Calu3 (cell line): ENCODE measurements at regions not wholly inside any gene's neighbourhood (a gene's known extent, or its start where the extent isn't known, plus 50 kb on each side); places are given as distances from the start of the nearest gene placed in this dataset.

Experiments
- BruUV-seq: library from RNA; stranded (reverse); fragments of 400-500 nt; replicated peaks from 2 replicates; lab custom pipeline; 2021; lab: Mats Ljungman, UMichigan
- CTCF ChIA-PET: fragments of 300-600 bp; sonication (Branson Sonifier 250); formaldehyde crosslinking; loops from one replicate; lab custom pipeline; 2022; ENCODE audit warnings: antibody characterized with exemption; lab: Charles Lee
- DNase-seq: peaks from one replicate; pipeline ENCODE4 v3.0.0; 2022
- H3K27ac Mint-ChIP-seq: one replicate; pipeline ENCODE4 v1.8.0; 2022; ENCODE audit warnings: mixed read lengths; ENCODE audit not compliant: unreplicated experiment
- H3K27me3 Mint-ChIP-seq: one replicate; pipeline ENCODE4 v1.8.0; 2022; ENCODE audit warnings: mixed read lengths; ENCODE audit not compliant: unreplicated experiment
- H3K36me3 Mint-ChIP-seq: one replicate; pipeline ENCODE4 v1.8.0; 2022; ENCODE audit warnings: mild to moderate bottlenecking, moderate library complexity, mixed read lengths; ENCODE audit not compliant: insufficient read depth, unreplicated experiment
- H3K4me1 Mint-ChIP-seq: one replicate; pipeline ENCODE4 v1.8.0; 2022; ENCODE audit warnings: mild to moderate bottlenecking, low read depth, mixed read lengths; ENCODE audit not compliant: unreplicated experiment
- H3K4me3 Mint-ChIP-seq: one replicate; pipeline ENCODE4 v1.8.0; 2022; ENCODE audit warnings: mild to moderate bottlenecking, low read depth, moderate library complexity, mixed read lengths; ENCODE audit not compliant: unreplicated experiment
- H3K9me3 Mint-ChIP-seq: one replicate; pipeline ENCODE4 v1.8.0; 2022; ENCODE audit warnings: low read depth, mixed read lengths; ENCODE audit not compliant: unreplicated experiment
- intact Hi-C: fragments of 100-400 bp; cut with micrococcal nuclease; formaldehyde crosslinking; loops from one replicate; pipeline ENCODE4 v1.10.0; 2022; ENCODE audit not compliant: unreplicated experiment
- TF ChIP-seq, protein P1 (sequence below): fragments of 200-600 bp; IDR thresholded peaks from one replicate; pipeline ENCODE4 v1.8.0; 2022; ENCODE audit warnings: antibody characterized with exemption; ENCODE audit not compliant: unreplicated experiment

DNA sequence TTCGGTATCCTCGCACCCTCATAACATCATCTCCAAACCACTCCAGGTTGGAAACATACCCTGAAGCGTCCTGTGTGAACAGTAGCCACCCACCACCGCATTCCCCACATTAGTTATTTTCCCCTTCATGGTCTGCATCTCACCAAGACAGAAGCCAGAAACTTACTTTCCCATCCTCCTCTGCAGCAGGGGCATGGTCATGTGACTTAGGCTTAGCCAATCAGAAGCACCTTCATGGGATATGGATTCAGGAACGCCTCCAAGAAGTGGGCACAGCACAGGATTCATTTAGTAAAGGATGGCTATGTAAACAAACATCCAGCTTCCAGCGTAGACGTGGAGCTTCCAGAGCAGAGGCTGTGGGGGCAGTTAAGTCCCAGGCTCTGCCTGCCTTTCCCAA lies 130.3 kb downstream of the AXIN2 start:
- Mint-ChIP-seq H3K9me3 (peaks cover 3% of the 10 kb centered on the region), H3K27ac (no peak overlapping the region), H3K27me3 (peaks cover 39% of the 10 kb centered on the region), H3K4me1 (no peaks in the 10 kb centered on the region), H3K36me3 (no peaks in the 10 kb centered on the region), H3K4me3 (no peak overlapping the region)
- DNase-seq, result no peak
- no TSS peak for BruUV-seq
- CTCF ChIA-PET, result no interaction called here
- intact Hi-C loops, result no loop called here
- TF ChIP-seq, protein P1, sequence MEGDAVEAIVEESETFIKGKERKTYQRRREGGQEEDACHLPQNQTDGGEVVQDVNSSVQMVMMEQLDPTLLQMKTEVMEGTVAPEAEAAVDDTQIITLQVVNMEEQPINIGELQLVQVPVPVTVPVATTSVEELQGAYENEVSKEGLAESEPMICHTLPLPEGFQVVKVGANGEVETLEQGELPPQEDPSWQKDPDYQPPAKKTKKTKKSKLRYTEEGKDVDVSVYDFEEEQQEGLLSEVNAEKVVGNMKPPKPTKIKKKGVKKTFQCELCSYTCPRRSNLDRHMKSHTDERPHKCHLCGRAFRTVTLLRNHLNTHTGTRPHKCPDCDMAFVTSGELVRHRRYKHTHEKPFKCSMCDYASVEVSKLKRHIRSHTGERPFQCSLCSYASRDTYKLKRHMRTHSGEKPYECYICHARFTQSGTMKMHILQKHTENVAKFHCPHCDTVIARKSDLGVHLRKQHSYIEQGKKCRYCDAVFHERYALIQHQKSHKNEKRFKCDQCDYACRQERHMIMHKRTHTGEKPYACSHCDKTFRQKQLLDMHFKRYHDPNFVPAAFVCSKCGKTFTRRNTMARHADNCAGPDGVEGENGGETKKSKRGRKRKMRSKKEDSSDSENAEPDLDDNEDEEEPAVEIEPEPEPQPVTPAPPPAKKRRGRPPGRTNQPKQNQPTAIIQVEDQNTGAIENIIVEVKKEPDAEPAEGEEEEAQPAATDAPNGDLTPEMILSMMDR, result no peak

DNA sequence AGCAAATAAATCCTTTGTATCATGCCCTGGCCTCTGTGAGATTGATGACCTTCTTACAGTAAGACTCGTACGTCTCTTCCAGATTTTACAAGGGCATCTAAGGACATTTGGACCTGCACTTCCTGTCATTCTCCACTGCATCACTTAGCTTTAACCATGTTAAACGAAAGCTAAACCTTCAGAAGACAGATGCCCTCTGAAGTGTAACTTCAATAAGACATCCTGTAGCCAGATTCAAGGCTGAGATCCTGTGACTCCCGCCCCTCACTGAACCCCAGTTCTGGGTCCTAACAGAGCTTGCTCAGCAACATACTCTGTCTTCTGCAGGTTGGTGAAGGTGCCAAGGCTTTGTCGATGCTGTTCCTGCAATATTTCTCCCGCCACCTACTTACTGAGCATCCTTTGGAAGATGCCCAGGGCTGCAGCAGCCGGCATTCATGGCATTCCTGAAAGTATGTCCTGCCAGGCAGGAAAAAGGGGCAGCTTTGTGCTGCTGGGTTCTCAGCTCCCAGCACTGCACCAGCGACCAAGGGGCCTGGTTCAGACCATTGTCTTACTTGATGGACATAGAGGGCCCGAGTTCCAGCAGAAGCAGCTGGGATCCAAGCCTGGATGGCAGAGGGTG lies 131.1 kb downstream of the AXIN2 start:
- DNase-seq, result no peak
- H3K27me3 Mint-ChIP-seq, result peaks cover 45% of the 10 kb centered on the region
- TF ChIP-seq, protein P1, result no peak
- intact Hi-C loops, result no loop called here
- no TSS peak for BruUV-seq
- H3K4me3 Mint-ChIP-seq, result no peak overlapping the region
- H3K27ac Mint-ChIP-seq, result no peak overlapping the region
- CTCF ChIA-PET, result no interaction called here
- H3K4me1 Mint-ChIP-seq, result no peaks in the 10 kb centered on the region
- H3K36me3 Mint-ChIP-seq, result no peaks in the 10 kb centered on the region
- peaks cover 3% of the 10 kb centered on the region for H3K9me3 Mint-ChIP-seq

DNA sequence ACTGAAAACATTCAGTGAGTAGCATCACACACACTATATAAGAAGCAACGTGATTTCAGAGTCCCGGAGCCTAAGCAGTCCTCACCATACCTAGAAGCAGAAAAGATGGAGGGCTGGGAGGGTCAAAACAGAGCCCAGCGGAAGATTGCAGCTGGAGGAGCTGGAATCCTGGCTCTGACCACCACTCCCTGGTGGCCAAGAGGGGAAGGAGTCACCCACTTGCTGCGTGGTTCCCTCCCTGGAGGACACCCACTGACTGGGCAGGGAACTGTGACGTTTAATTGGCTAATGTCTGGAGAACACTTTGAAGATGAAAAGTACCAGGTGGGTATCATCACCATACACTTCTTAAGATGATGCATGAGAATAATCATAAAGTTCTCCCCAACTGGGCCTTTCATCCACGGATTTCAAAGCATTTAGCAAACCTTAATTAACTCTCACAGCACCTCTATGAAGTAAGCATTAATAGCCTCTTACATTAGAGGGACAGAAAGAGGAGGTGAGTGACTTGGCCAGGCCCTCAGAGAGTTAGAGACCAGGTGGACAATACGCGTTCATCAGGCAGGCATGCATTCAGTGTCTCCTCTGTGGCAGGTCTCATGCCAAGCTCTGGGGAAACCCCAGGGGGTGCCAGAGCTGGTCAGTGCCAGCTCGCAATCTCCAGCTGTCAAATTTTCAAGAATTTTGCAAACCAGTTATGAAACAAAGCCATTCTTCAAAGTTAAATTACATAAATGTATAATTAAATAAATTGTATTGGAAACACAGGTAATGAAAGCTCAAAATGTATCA lies 137.9 kb downstream of the AXIN2 start:
- H3K4me1 Mint-ChIP-seq, result no peaks in the 10 kb centered on the region
- TF ChIP-seq, protein P1, result no peak
- peaks cover 3% of the 10 kb centered on the region for H3K9me3 Mint-ChIP-seq
- BruUV-seq, result no TSS peak
- CTCF ChIA-PET, result no interaction called here
- no peak overlapping the region for H3K27ac Mint-ChIP-seq
- H3K4me3 Mint-ChIP-seq, result no peak overlapping the region
- no peaks in the 10 kb centered on the region for H3K36me3 Mint-ChIP-seq
- H3K27me3 Mint-ChIP-seq, result peaks cover 13% of the 10 kb centered on the region
- intact Hi-C loops, result no loop called here
- DNase-seq, result no peak

DNA sequence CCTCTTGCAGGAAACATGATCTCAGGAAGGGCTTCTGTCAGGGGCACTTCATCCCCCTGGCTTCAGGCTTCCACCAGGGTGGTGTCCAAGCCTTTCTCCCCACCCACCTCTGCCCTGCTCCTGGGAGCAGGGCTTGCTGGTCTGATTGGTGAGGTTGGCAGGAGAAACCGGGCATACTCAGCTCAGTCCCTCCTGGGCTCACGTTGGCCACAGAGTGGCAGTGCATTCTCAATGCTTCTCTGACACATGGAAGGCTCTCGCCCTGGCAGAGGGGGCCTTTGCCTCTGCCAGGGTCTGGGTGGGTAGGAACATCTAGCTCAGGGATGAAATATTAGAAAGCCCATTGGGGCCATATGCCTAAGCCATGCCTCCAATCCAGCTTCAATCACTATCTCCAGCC lies 142.8 kb downstream of the AXIN2 start:
- no TSS peak for BruUV-seq
- CTCF ChIA-PET, result interaction anchor here (0.5 kb wide), 1 partner anchor 153 kb away, joined by 7 read pairs; no protein-coding TSS in a partner anchor
- Mint-ChIP-seq H3K4me1 (no peaks in the 10 kb centered on the region), H3K9me3 (no peaks in the 10 kb centered on the region), H3K27ac (no peak overlapping the region), H3K27me3 (peaks cover 7% of the 10 kb centered on the region), H3K4me3 (no peak overlapping the region), H3K36me3 (no peaks in the 10 kb centered on the region)
- intact Hi-C loops, result loop anchor here (5.0 kb wide), 1 partner anchor 139 kb away; no protein-coding TSS in a partner anchor
- TF ChIP-seq, protein P1, result no peak
- DNase-seq, result no peak
